ENCODE measurements at regions not wholly inside any gene's neighbourhood (a gene's known extent, or its start where the extent isn't known, plus 50 kb on each side); places are given as distances from the start of the nearest gene placed in this dataset.

DNA sequence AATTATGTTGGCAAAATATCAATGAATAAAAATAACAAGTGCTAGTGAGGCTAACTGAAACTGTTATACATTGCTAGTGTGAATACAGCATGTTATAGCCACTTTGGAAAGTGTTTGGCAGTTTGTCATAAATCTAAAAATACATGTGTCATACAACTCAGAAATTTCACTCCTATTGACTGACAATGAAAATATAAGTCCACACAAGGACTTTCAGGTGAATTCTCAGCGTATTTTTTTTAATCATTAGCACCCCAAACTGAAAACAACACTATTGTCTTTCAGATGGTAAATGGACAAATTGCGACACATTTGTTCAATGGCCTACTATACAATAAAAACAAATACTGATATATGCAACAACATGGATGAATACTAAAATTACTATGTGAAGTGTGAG is 884.8 kb downstream of the TRIB2 start:
- Histone ChIP-seq H3K14ac (ENCODE audit: insufficient read depth, low read length) (no peak overlapping the region), H2AK5ac (ENCODE audit: insufficient read length, low read length) (no peak overlapping the region), H3K4ac (ENCODE audit: low read depth, low read length) (no peak overlapping the region), H3K4me2 (ENCODE audit: insufficient read depth, insufficient read length, low read length) (no peak overlapping the region), H3K79me1 (ENCODE audit: insufficient read depth, low read depth, low read length, poor library complexity, severe bottlenecking) (no peaks in the 10 kb centered on the region), H4K8ac (replicated peaks; ENCODE audit: insufficient read length, low read depth, low read length) (no peak overlapping the region), H3T11ph (ENCODE audit: low read length) (no peak overlapping the region), H4K91ac (ENCODE audit: insufficient read length, low read depth, low read length) (no peak overlapping the region), H3K27me3 (ENCODE audit: insufficient read depth, low read length) (no peaks in the 10 kb centered on the region), H3K27ac (ENCODE audit: insufficient read length, low read depth, low read length) (no peak overlapping the region), H4K5ac (ENCODE audit: insufficient read length, low read depth, low read length) (no peak overlapping the region), H2BK120ac (ENCODE audit: low read depth, low read length, poor library complexity, severe bottlenecking) (no peak overlapping the region), H2AFZ (ENCODE audit: low read length) (no peak overlapping the region), H2BK12ac (ENCODE audit: insufficient read length, low read depth, low read length) (no peak overlapping the region), H2BK5ac (ENCODE audit: insufficient read length, low read length) (no peak overlapping the region), H2BK15ac (ENCODE audit: low read depth, low read length) (no peak overlapping the region), H3K23ac (ENCODE audit: insufficient read length, low read depth, low read length) (no peak overlapping the region), H3K79me2 (ENCODE audit: insufficient read depth, low read length) (no peaks in the 10 kb centered on the region), H3K9me3 (ENCODE audit: control insufficient read depth, low read depth, low read length) (no peaks in the 10 kb centered on the region), H4K20me1 (ENCODE audit: control insufficient read depth, insufficient read depth, insufficient read length) (no peaks in the 10 kb centered on the region), H2BK20ac (ENCODE audit: low read depth, low read length, poor library complexity, severe bottlenecking) (no peak overlapping the region), H3K4me1 (ENCODE audit: insufficient read depth, low read length) (no peaks in the 10 kb centered on the region), H3K18ac (ENCODE audit: insufficient read length, low read depth, low read length) (no peak overlapping the region), H3K23me2 (ENCODE audit: insufficient read length, low read depth, low read length, poor library complexity, severe bottlenecking) (no peaks in the 10 kb centered on the region), H3K9ac (ENCODE audit: extremely low read depth, insufficient read length, low read length) (no peak overlapping the region), H3K56ac (ENCODE audit: insufficient read length, low read depth, low read length) (no peak overlapping the region)
- Mint-ChIP-seq H3K9me3 (no peaks in the 10 kb centered on the region), H3K4me3 (no peak overlapping the region), H3K36me3 (ENCODE audit: insufficient read depth in 1 of 3, low read depth in 3 of 3) (no peaks in the 10 kb centered on the region), H3K27ac (no peak overlapping the region), H3K4me1 (no peaks in the 10 kb centered on the region), H3K27me3 (ENCODE audit: low read depth) (peaks cover 2% of the 10 kb centered on the region; the same call in 1 of the 2 replicates)
- DNase-seq, result no peak
- TF ChIP-seq, protein P1, sequence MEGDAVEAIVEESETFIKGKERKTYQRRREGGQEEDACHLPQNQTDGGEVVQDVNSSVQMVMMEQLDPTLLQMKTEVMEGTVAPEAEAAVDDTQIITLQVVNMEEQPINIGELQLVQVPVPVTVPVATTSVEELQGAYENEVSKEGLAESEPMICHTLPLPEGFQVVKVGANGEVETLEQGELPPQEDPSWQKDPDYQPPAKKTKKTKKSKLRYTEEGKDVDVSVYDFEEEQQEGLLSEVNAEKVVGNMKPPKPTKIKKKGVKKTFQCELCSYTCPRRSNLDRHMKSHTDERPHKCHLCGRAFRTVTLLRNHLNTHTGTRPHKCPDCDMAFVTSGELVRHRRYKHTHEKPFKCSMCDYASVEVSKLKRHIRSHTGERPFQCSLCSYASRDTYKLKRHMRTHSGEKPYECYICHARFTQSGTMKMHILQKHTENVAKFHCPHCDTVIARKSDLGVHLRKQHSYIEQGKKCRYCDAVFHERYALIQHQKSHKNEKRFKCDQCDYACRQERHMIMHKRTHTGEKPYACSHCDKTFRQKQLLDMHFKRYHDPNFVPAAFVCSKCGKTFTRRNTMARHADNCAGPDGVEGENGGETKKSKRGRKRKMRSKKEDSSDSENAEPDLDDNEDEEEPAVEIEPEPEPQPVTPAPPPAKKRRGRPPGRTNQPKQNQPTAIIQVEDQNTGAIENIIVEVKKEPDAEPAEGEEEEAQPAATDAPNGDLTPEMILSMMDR (conservative IDR thresholded peaks at IDR 0.05), result no peak
- no CpG with 5 or more reads among the region's 2 CpGs for WGBS (ENCODE audit: extremely low coverage, insufficient read length, low lambda C conversion rate)
